ENCODE measurements at regions not wholly inside any gene's neighbourhood (a gene's known extent, or its start where the extent isn't known, plus 50 kb on each side); places are given as distances from the start of the nearest gene placed in this dataset.
A peak's percentile ranks its signal among the peaks of the same experiment; 100 is the strongest.

DNA sequence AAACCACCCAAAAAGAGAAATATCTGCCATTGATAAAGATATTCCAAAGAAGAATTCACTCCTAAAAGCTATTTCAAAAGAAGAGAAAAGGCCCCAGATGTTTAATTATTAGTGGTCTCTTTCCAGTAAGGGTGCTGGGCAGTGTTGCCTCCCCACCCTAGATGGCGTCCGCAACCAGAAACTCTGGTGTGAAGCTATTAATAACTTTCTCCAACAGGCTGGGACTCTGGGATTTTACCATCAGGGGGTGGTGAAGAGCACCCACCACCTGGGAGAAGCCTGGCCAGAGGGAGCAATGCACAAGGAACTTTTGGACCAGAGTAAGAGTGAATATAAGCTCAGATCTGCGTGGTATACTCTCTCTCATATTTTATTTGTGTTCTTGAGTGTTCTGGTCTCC is 115.4 kb upstream of the TIAM1 start:
- no peaks in the 10 kb centered on the region for H3K79me2 ChIP-seq (ENCODE audit: insufficient read depth, low read length)
- FAIRE-seq: no peak
- H3K9me3 Mint-ChIP-seq (ENCODE audit: unreplicated experiment): no peaks in the 10 kb centered on the region
- no peaks in the 10 kb centered on the region for H4K20me1 ChIP-seq (ENCODE audit: insufficient read depth, low read length)
- H3K27ac ChIP-seq (ENCODE audit: low read depth, low read length): no peak overlapping the region
- H3K36me3 ChIP-seq (ENCODE audit: insufficient read depth, low read length): no peaks in the 10 kb centered on the region
- no peak overlapping the region for H3K27ac Mint-ChIP-seq (ENCODE audit: unreplicated experiment)
- no peaks in the 10 kb centered on the region for H3K27me3 ChIP-seq (ENCODE audit: insufficient read depth, low read length)
- no peak overlapping the region for H3K4me3 ChIP-seq (ENCODE audit: insufficient read depth, low read depth, low read length)
- no peak overlapping the region for H3K9ac ChIP-seq (ENCODE audit: low read length)
- H3K4me1 Mint-ChIP-seq (ENCODE audit: low read depth, unreplicated experiment): no peaks in the 10 kb centered on the region
- no peak overlapping the region for H2AFZ ChIP-seq (ENCODE audit: low read depth, low read length)
- H3K4me1 ChIP-seq (ENCODE audit: insufficient read depth, low read length): no peaks in the 10 kb centered on the region
- no peak overlapping the region for H3K4me3 Mint-ChIP-seq (ENCODE audit: unreplicated experiment)
- H3K9me3 ChIP-seq (ENCODE audit: insufficient read depth, low read depth, low read length): no peaks in the 10 kb centered on the region
- H3K36me3 Mint-ChIP-seq (ENCODE audit: low read depth, unreplicated experiment): peaks cover 1% of the 10 kb centered on the region
- no peak for DNase-seq (ENCODE audit: low read depth)
- H3K4me2 ChIP-seq (ENCODE audit: low read length): no peak overlapping the region
- TF ChIP-seq EZH2 (IDR thresholded peaks at IDR 0.05; ENCODE audit: insufficient read depth, low read length) (no peak), CTCF (IDR thresholded peaks at IDR 0.05; ENCODE audit: insufficient read depth, low read depth, low read length) (peak; percentile 8)
- H3K27me3 Mint-ChIP-seq (ENCODE audit: low read depth, unreplicated experiment): no peaks in the 10 kb centered on the region

DNA sequence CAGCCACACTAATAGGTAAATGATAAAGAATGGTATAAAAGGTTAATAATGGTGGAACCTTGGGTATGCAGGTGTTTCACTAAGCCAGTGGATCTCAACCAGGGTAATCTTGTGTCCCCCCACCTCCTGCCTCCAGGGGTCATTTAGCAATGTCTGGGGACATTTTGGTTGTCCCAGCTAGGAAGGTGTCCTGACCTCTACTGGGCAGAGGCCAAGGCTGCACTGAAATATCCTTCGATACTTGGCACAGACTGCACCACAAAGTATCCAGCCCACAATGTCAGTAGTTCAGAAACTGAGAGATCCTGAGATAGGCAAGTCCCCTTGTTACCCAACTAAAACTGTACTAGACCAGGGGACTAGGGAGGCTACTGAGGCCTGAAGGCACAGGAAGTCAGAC is 113.6 kb upstream of the TIAM1 start:
- peaks cover 1% of the 10 kb centered on the region for H3K36me3 Mint-ChIP-seq (ENCODE audit: low read depth, unreplicated experiment)
- H3K27ac Mint-ChIP-seq (ENCODE audit: unreplicated experiment): no peak overlapping the region
- Histone ChIP-seq H3K27ac (ENCODE audit: low read depth, low read length) (no peak overlapping the region), H3K27me3 (ENCODE audit: insufficient read depth, low read length) (no peaks in the 10 kb centered on the region), H3K4me2 (ENCODE audit: low read length) (no peak overlapping the region), H2AFZ (ENCODE audit: low read depth, low read length) (no peak overlapping the region), H3K4me1 (ENCODE audit: insufficient read depth, low read length) (no peaks in the 10 kb centered on the region), H3K79me2 (ENCODE audit: insufficient read depth, low read length) (no peaks in the 10 kb centered on the region), H3K9me3 (ENCODE audit: insufficient read depth, low read depth, low read length) (no peaks in the 10 kb centered on the region), H4K20me1 (ENCODE audit: insufficient read depth, low read length) (no peaks in the 10 kb centered on the region), H3K9ac (ENCODE audit: low read length) (no peak overlapping the region), H3K4me3 (ENCODE audit: insufficient read depth, low read depth, low read length) (no peak overlapping the region), H3K36me3 (ENCODE audit: insufficient read depth, low read length) (no peaks in the 10 kb centered on the region)
- H3K9me3 Mint-ChIP-seq (ENCODE audit: unreplicated experiment): no peaks in the 10 kb centered on the region
- TF ChIP-seq EZH2 (IDR thresholded peaks at IDR 0.05; ENCODE audit: insufficient read depth, low read length) (no peak), CTCF (IDR thresholded peaks at IDR 0.05; ENCODE audit: insufficient read depth, low read depth, low read length) (no peak)
- H3K27me3 Mint-ChIP-seq (ENCODE audit: low read depth, unreplicated experiment): no peaks in the 10 kb centered on the region
- FAIRE-seq: no peak
- no peaks in the 10 kb centered on the region for H3K4me1 Mint-ChIP-seq (ENCODE audit: low read depth, unreplicated experiment)
- H3K4me3 Mint-ChIP-seq (ENCODE audit: unreplicated experiment): no peak overlapping the region
- DNase-seq (ENCODE audit: low read depth): no peak

GRCh38 chr21:31456201-31456600 is 112.1 kb upstream of the TIAM1 start:
- TF ChIP-seq CTCF (IDR thresholded peaks at IDR 0.05; ENCODE audit: insufficient read depth, low read depth, low read length) (no peak), EZH2 (IDR thresholded peaks at IDR 0.05; ENCODE audit: insufficient read depth, low read length) (no peak)
- FAIRE-seq (no peak), DNase-seq (ENCODE audit: low read depth) (no peak)
- no peak overlapping the region for H2AFZ ChIP-seq (ENCODE audit: low read depth, low read length)
- H4K20me1 ChIP-seq (ENCODE audit: insufficient read depth, low read length): no peaks in the 10 kb centered on the region
- no peaks in the 10 kb centered on the region for H3K9me3 Mint-ChIP-seq (ENCODE audit: unreplicated experiment)
- no peaks in the 10 kb centered on the region for H3K4me1 ChIP-seq (ENCODE audit: insufficient read depth, low read length)
- no peak overlapping the region for H3K27ac Mint-ChIP-seq (ENCODE audit: unreplicated experiment)
- H3K9me3 ChIP-seq (ENCODE audit: insufficient read depth, low read depth, low read length): no peaks in the 10 kb centered on the region
- no peak overlapping the region for H3K4me3 Mint-ChIP-seq (ENCODE audit: unreplicated experiment)
- H3K27me3 Mint-ChIP-seq (ENCODE audit: low read depth, unreplicated experiment): no peaks in the 10 kb centered on the region
- H3K4me1 Mint-ChIP-seq (ENCODE audit: low read depth, unreplicated experiment): no peaks in the 10 kb centered on the region
- H3K27ac ChIP-seq (ENCODE audit: low read depth, low read length): no peak overlapping the region
- no peaks in the 10 kb centered on the region for H3K27me3 ChIP-seq (ENCODE audit: insufficient read depth, low read length)
- H3K36me3 ChIP-seq (ENCODE audit: insufficient read depth, low read length): no peaks in the 10 kb centered on the region
- no peak overlapping the region for H3K9ac ChIP-seq (ENCODE audit: low read length)
- no peak overlapping the region for H3K4me2 ChIP-seq (ENCODE audit: low read length)
- H3K4me3 ChIP-seq (ENCODE audit: insufficient read depth, low read depth, low read length): no peak overlapping the region
- peaks cover 1% of the 10 kb centered on the region for H3K36me3 Mint-ChIP-seq (ENCODE audit: low read depth, unreplicated experiment)
- H3K79me2 ChIP-seq (ENCODE audit: insufficient read depth, low read length): no peaks in the 10 kb centered on the region

Measured in astrocyte (in vitro differentiated cells and primary cell).